B cell (primary cell): ENCODE measurements at regions not wholly inside any gene's neighbourhood (a gene's known extent, or its start where the extent isn't known, plus 50 kb on each side); places are given as distances from the start of the nearest gene placed in this dataset.

Experiments
- CTCF ChIP-seq: fragments of 200-600 bp; IDR thresholded peaks from one replicate; pipeline ENCODE4 v1.8.0; 2022; ENCODE audit warnings: antibody characterized with exemption, mild to moderate bottlenecking
- EZH2 ChIP-seq: IDR thresholded peaks from 2 replicates; pipeline ENCODE4 v1.6.1; 2012; ENCODE audit warnings: borderline replicate concordance, low read depth, mild to moderate bottlenecking, moderate library complexity, low read length; ENCODE audit not compliant: insufficient read depth, poor library complexity, severe bottlenecking

- TF ChIP-seq CTCF (no peak), EZH2 (no peak)
Observed at GRCh38 chr5:8540317-8540716, 671.4 kb downstream of the MTRR start.
